Hematopoietic multipotent progenitor cell treated with erythropoietin and hydrocortisone succinate and interleukin-3 and kit ligand, for 8 days (in vitro differentiated cells): ENCODE measurements at regions not wholly inside any gene's neighbourhood (a gene's known extent, or its start where the extent isn't known, plus 50 kb on each side); places are given as distances from the start of the nearest gene placed in this dataset.

ENCODE experiments used
- DNase-seq: peaks from one replicate; pipeline ENCODE4 v3.0.0-alpha.2; 2015

DNA sequence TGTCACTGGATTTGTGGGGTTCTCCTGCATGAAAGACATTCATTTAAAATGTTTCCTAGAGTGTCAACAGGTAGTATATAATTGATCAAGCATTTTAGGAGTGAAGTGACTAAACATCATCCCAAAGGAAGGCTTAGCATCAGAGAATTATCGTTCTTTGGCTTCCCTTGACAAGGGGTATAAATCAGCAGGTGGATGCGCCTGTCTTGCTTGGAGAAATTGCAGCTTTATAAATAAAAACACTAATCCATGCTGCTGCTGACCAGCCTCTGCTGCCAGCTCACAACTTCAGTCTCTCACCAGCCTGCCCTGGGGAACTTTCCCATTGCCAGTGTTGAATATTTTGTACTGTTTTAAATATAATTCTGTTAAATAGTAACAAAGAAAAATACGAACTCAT lies 1184.7 kb upstream of the TENM4 start:
- no peak for DNase-seq

DNA sequence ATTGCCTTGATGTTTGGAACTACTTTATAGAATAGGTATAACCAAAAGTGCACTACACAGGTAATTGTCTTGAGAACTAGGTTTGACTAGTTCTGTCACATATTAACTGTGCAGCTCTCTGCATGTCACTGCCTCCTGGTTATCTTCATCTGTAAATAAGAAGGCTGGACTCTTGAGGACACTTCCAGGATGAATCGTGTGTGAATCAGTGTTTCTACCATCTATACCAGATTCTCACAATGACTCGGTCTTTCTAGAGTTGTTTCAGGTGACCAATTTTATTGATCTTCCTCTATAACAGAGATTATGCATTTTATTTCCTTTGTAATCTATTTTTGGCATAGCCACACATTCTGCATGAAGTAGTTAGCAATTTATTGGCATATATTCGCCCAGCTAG lies 1181.0 kb upstream of the TENM4 start:
- no peak for DNase-seq

DNA sequence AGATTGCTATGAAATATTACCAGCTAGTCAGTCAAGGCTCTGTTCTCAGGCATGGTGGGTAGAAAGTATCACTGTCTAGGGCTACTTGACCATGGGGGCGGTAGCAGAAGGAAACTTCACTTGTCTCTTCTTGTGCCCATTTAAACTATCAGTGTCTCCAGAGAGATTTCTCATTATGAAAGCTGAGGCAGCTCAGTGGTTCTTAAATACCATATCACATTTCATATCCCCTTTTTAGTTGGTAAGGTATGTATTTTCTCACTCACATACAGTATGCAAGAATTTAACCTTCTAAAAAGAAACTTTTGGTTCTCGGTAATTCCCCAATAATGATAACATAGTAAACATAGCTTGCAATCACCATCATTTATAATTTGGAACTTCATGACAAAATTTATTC lies 1180.0 kb upstream of the TENM4 start:
- no peak for DNase-seq

DNA sequence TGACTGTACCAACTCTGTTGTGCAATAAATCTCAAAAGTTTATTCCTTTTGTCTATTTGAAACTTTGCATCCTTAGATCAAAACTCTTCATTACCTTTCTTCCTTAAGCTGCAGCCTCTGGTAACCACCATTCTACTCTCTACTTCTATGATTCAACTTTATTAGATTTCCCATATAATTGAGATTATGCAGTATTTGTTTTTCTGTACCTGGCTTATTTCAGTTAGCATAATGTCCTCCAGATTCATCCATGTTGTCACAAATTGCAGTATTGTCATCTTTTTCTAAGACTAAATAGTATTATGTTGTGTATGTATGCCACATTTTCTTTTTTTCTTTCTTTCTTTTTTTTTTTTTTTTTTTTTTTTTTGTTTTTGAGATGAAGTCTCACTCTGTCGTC lies 1176.3 kb upstream of the TENM4 start:
- no peak for DNase-seq

DNA sequence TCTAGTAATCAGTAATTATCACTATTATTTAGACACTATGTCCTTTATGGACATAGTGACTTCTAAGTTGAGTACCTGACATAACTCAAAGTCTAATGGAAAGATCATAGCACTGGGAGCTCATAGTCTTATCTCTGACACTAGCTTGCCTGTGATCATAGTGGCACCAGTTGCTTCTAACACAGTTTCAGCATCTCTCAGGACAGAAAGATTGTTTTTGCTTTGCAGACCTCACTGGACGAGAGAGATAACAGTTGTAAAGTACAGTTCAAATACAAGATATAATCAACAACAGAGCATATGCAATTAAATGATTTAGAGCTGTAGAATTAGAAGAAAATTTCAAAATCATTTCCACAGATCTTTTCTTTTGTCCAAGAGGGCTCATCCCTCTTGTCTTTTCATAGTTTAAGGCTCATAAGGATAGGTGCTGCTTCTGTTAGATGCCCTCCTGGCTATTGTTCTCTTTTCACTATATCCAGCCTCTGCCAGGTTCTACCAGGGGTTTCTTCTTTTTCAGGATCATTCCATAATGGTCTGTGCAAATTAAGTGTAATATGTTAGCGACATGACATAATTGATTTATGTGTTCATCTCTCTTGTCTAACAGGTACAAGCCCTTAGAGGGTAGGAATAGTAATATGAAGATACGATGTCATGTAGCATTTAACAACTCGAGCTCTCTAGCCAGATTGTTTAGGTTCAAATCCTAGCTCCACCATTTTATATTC lies 1175.4 kb upstream of the TENM4 start:
- no peak for DNase-seq

DNA sequence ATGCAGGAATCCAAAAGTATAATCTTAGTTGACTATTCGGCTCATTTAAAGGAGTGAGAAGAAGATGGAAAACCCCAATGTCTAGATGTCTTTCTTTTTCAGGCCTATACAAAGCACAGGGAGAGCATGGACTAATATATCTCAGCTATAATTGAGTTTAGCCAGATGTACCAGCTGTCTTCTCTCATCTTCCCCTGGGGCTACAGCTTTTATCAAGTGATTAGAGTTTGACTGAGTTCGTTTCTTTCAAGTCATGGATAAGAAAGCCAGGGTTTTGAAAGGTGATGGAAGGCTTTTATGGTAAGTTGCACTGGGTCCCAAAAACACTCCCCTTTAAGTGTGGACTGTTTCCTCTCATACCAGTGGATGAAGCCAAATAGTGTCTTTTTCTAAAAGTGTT lies 1172.8 kb upstream of the TENM4 start:
- DNase-seq, result no peak

DNA sequence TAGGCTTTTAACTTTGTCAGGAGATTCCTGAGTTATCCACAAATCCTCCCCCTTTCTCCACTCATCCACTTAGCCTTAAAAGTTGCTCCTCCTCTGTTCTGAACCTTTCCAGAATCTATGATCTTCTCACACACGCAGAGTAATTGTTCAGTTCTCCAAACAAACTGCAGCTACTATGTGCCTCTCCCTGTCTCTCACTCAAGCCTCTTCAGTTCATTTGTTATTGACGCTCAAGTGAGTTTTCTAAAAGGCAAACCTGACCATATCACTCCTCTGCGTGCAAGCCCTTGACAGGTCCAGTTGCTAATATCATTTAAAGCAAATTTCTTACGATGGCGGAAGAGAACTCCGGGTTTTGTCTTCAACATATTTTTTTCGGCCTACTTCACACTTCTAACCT lies 1169.7 kb upstream of the TENM4 start:
- DNase-seq, result no peak

DNA sequence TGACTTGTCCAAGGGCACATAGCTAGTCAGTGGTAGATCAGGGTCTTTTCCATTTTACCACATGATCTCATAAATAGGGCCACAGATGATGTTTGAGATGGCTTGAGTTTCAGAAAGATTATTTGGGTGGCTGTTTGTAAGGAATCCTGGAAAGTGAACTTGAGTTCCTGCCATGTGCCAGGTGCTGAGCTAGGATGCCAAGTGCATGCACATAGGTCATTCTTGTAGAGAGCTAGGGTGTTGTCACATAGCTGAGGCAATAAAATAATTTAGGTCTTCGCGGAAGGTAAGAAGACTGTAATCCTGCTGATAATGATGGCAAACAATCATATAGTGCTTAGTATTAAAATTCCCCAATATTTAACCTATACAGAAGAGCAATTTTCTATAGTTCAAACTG lies 1162.6 kb upstream of the TENM4 start:
- DNase-seq, result no peak

DNA sequence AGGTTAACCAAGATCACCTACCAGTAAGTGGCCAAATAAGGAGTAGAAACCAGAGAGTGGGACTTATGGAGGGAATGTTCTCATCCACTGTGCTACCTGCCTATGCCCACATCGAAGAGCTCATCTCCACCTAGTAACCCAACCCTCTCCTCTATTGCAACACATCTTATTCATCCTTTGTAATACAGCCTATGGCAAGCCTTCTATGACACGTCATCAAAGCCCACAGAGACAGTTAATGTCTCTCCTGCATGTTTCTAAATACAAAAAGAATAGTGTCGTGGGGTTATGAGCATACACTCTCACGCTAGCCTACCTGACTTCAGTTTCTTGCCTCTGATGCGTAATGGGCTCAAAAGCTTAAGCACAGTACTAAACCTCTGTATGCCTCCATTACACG lies 1158.1 kb upstream of the TENM4 start:
- no peak for DNase-seq

DNA sequence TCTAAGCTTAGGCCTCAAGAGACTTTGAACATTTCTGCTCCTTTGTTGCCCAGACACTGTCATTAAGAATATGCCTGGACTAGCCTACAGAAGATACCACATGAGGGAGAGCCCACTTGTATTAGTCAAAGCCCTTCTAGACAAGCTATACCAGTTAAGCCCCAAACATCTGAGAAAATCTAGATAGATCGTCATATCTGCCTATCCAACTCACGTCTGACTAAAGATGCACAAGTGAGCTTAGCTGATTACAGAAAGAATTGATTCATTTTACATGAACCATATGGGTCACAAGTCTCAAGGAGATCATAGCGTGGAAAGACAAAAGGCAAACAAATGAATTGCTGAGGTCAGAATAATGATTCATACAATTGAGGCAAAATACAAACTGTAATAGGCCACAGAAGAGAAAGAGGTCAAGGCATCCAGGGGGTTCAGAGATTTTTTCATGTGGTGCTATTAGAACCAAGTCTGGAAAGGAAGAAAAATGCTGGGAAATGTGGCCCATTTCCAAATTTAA lies 1155.5 kb upstream of the TENM4 start:
- no peak for DNase-seq

DNA sequence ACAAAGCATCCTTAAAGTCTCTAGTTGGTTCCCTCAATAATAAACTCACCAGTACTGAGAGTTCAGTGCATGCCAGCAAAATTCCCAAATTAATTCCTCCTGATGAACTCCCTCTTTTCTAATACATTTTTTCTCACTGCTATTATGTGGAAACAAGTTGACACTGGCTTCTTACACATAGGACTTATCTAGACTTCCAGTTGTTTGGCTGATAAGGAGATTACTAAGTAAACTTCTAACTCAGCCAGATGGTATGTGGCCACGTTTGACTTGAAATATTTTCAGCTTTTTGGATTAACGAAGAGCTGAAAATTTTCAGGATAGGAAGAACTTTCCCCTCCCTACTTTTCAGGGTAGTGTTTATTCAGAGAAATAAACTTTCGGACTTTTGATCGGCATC lies 1154.2 kb upstream of the TENM4 start:
- peak; percentile 22 for DNase-seq

DNA sequence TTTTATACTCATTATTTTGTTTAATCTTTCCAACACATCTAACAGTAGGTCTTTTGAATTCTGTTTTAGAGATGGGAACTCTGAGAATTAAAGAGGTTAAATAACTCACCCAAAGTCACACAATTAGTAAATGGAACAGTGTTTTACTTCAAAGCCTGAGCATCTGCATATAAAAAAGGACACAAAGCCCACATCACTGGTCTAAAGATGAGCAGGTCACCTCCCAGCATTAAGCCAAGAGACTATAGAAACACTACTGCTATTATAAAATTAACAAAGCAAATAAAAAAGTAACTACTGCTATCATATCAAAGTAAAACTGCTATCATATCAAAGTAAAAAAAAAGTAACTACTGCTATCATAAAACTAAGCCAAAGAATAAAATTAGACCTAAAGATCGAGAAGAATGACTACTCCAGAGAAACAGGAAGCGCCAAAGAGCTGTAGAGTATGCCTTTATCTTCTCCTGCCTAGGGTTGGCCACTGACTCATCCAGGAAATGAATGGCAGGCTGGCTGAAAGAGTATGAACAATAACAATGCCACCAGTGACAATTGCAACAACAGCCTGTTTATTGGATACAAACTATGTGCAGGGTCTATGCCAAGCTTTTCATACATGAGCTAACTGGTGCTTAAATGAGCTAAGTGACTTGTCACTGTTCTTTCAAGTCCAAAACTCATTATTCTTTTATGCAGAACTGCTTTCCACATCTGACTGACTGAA lies 1153.0 kb upstream of the TENM4 start:
- peak; percentile 27 for DNase-seq

DNA sequence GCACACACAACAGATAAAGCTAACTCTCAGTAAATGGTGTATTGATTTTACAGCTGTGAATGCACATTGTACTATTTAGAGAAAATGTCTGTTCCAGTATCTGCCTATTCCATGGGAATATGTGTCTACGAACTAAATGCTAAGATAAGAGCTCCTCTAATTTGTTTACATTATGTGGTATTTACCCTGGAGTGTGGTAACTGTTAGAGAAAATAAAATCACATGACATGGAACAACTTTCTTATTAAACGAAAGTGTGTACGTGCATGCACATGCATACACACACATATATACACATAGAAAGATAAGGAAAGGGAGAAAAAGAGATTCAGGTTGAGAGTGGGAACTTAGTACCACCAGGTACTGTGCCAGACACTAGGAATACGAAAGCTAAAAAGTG lies 1151.7 kb upstream of the TENM4 start:
- DNase-seq, result no peak

DNA sequence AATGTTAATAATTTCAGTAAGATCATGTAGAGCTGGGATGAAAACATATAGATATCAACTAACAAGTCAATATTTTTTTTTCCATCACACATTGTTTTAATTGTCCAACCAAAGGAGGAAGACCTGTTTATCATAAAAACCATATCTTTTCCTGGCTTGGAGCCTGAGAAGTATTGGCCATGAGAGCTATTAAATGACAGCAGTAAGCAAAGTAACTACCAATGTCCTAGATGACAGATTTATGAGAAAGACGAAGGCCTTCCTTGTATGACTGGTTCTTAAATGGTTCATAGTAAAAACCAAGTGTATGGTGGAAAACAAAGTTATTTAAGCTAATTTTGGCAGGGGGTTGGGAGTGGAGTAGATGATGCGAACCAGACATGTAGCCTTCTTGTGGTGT lies 1147.1 kb upstream of the TENM4 start:
- no peak for DNase-seq

DNA sequence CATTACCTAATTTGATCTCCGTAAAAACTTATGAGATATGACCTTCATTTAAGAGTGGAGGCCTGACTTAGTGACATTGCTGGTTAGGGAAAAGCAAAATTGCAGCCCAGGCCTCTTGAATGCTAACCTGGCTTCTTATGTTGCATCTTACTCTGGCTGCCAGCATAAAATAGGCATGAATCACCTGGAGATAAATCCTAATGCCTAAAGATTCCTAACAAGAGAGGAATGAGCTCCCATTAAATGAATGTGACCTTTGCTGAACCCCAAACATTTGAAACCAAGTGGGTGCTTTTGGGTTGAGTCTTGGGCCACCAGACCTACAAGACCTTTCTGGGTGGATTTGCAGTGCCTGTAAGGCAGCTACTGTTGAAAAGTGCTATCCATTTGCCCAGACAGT lies 1145.6 kb upstream of the TENM4 start:
- DNase-seq, result no peak

DNA sequence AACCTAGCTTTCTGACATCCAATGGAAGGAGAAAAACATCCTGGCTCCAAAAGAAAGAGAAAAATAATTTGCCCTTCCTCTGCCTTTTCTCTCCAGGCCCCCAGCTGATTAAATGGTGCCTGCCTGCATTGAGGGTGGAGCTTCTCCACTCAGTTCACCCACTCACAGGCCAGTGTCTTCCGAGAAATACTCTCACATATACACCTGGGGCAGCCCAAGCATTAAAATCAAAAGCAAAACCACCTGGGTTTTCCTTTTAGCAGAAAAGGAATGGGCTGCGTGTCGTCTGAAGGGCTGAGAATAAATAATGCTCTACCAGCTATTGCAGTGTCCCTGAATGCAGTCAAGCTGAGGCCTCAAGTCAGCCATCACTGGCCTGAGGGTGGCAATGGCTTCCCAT lies 1143.8 kb upstream of the TENM4 start:
- no peak for DNase-seq

DNA sequence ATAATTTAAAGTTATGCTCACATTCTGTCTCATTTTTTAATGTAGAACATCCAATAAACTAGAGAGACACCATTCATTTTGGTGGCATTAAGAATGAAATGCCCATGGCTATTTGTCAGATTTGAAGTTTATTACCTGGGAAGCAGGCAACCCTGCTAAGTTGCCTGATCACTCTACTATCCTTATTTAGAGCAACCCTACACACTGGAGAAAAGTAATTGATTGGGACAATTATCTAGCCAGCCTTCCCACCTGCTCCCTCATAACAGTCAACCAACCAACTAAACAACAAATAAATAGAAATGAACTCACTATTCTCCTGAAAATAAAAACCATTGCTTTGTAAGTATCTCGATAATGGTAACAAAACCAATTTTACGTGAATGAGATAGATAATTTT lies 1129.0 kb upstream of the TENM4 start:
- DNase-seq, result no peak

DNA sequence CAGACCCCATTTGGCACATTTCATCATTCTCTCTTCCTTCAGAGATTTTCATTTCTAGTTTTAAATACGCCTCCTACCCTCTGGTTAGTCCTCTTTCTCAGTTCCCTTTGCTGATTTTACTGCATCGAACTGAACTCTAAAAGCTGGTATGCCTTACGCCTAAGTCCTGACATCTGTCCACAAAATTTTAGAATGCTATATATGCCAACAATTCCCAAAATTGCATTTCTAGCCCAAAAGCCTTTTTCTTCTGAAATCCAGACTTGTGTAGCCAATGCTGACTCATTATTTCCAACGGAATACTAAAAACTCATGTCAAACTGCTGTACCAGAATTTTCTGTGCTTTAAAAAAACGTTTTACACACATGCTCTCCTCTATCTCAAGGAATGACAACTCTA lies 1124.4 kb upstream of the TENM4 start:
- no peak for DNase-seq

DNA sequence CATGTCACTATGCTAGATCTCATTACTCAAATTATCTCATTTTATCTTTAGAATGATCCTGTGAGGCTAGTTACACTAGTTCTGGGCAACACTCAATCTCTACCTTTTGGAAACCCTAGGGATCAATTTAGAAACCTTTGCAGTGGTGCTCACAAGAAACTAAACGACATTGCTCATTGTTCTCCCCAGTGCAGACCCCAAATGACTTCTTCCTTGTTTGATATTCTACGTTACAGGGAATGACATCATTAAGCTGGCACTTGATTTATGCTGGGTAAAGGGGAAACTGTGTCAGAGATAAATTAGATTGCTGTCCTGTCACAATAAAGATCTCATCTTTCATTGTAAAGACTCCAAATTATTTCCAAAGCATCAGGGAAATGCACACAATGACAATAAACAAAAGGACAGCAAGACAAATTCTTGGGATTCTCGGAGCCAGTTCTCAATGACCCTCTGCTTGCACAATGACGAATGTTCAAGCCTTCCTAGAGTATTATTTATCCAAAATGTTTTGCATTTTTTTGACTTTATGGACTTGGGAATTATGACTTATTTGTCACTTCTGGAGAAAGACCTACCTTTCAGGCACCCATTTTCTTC lies 1121.8 kb upstream of the TENM4 start:
- no peak for DNase-seq

DNA sequence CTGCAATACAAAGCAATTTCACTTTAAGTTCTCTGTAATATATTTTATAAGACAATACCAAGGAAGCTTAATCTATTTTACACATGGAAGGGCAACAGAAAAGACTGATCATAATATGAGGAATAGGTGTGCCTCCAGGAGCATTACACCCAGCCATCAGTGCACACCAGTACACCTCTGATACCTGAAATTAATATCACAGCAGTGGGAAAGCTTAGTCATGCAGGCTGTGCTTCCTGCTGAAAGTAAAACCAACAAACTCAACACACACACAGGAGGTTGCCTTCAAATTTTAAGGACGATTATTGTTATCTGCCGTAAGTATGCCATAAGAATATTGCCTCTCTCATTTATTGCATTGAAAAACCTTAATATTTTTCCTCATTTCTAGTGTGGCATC lies 1119.1 kb upstream of the TENM4 start:
- DNase-seq, result no peak

DNA sequence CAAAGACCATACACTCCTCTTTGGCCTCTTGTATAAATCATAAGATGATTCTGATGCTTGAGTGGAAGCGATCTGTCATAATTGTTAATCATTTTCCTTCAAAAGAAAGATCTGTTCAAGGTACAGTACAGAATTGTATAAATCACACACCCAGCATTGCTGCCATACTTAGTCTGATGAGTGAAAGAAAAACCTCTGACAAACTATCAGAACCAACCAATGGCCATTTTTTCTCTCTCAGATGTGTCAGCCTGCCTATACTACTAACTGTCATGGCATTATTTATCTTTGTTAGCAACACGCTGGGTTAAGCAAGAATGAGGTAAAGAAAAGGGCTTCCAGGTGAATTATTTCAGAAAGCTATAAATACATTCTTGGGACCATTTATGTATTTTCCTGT lies 1112.7 kb upstream of the TENM4 start:
- DNase-seq, result no peak

DNA sequence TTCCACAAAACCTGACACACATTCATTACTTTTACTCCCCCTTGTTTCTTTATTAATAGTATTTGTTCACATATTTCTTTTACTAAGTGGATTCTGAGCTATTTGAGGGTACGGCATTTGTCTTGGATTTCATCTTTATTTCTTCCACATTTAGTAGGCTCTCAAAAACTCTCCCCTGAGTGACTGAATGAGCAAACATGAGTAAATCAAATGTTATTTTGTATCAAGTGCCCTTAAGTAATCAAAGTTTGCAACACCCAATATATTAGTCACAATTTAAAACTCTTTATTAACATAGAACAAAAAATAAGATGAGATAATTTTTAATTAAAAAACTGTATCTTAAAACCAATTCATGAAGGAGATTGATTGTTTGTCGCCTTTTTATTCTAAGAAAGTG lies 1101.9 kb upstream of the TENM4 start:
- no peak for DNase-seq

DNA sequence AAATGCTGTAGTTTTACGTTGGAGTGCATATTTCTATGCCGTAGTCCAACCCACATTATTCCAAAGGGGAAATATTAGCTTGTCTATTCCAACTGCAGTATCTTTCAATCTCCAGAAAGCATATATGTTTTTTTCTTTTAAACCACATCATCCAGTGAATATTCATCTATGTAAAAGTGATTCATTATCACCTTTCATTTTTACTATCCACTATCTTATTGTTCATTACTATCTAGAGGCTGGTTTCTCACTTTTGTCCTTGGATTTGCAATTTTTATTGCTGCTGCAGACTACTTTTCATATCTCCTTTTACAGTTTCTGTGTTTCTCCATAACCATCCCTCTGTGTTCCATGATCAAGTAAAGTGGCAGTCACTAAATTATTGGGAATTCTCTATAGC lies 1097.2 kb upstream of the TENM4 start:
- DNase-seq, result no peak

DNA sequence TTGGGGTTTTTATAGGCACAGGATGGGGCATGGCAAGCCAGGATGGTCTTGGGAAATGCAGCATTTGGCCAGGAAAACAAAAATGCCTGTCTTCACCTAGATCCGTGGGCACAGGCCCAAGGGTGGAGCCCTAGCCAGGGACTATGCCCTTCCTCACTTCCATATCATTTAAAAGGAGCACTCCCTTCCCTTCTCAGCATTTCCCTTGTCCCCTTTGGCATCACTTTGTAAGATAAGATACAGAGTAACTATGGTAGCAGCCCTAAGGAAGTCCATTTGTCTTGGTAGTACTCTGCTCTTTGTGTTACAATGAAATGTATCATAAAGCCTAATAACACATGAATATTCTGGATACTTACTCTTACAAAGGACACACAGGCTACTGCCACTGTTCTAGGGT lies 1092.6 kb upstream of the TENM4 start:
- no peak for DNase-seq
